Frontal cortex (tissue), 3 donors: ENCODE measurements at regions not wholly inside any gene's neighbourhood (a gene's known extent, or its start where the extent isn't known, plus 50 kb on each side); places are given as distances from the start of the nearest gene placed in this dataset.
A peak's percentile ranks its signal among the peaks of the same experiment; 100 is the strongest.

Experiments used
- DNase-seq, 2 donors: peaks; one replicate each; pipeline ENCODE4 v3.0.0; 2012; ENCODE audit warnings: low spot score in 2 of 2
- FAIRE-seq: peaks from 2 replicates; lab custom pipeline; 2012; peaks lifted over from hg19 to GRCh38; lab: Jason Lieb, UNC
- donor health status: control.
- donor health status: control.
- donor health status: control.

DNA sequence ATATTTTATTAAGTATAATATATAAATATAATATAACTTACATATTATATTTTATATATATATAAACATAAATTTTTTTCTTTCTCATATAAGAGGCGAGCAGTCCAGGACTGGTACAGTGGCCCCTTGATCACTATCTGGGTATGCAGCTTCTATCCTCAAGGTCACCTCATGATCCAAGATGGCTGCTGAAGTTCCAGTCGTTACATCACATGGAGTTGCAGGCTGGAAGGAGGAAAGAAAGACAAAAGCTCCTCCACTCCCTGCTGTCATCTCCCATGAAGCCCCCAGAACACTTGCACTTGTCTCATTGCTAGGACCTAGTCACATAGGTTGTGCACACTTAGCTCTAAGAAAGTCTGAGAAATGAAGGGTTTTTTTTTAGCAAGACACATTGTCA, 145.1 kb upstream of the SLC1A4 start:
- DNase-seq (no peak), FAIRE-seq (no peak)

- no peak for DNase-seq
- FAIRE-seq, result no peak
These were observed 143.8 kb upstream of the SLC1A4 start for GRCh38 chr2:64845273-64845905.

DNA sequence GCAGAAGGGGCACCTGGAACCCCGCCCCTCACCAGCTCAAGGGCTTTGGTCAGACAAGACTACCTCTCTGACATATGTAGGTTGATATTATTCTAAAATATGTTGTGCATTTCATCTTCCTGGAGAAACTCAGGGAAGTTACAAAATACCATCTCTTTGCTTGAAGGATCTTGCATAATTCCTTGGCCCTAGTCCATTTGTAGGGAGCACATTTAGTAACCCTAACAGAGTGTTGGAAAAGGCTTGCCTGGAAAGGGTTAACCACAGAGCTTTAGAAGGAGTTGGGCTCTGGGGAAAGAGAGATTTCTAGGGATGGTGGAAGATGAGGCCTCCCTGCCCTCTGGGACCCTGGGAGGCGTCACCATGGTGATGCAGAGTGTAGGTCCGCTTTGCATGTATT, 143.0 kb upstream of the SLC1A4 start:
- FAIRE-seq, result no peak
- no peak for DNase-seq

- no peak for DNase-seq
These were observed 141.3 kb upstream of the SLC1A4 start for GRCh38 chr2:64847930-64848329.

DNA sequence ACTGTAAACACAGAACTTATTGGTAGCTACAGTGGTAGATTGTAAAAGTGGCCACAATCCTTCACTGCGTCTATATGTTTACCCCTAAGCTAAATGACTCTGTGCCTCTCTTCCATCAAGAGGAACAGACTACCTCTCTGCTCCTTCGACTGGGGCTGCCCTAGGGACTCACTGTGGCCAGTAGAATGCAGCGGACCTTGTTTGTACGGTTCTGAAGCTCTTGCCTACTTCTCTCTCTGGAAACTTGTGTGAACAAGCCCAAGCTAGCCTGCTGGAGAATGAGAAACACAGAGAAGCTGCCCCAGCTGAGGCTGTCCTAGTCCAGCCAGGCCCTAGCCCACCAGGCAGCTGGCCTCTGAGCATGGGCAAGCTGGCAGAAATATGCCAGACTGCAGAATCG, 140.8 kb upstream of the SLC1A4 start:
- no peak for FAIRE-seq

More at GRCh38 chr2:64847930-64848329, 141.3 kb upstream of the SLC1A4 start:
- no peak for FAIRE-seq

DNA sequence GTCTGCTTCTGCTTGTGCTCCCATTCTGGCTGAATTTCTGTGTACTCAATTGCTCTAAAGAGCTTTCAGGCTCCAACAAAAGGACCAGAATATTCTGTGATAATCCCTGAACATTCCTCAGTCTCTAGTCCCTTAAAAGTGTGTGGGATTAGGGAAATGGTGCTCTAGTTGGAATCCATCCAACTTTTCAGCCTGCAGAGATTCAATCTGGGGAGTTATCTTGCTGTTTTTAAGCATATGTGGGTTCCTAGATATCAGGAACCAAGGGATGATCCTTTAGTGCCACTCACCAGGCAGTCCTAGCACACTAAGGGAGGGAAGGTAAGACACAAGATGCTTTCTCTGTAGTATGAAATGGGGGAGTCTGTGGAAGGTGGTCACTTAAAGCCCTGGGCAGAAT, 140.3 kb upstream of the SLC1A4 start:
- DNase-seq (no peak), FAIRE-seq (no peak)

More for the DNA sequence above, 140.8 kb upstream of the SLC1A4 start:
- DNase-seq, result no peak

DNA sequence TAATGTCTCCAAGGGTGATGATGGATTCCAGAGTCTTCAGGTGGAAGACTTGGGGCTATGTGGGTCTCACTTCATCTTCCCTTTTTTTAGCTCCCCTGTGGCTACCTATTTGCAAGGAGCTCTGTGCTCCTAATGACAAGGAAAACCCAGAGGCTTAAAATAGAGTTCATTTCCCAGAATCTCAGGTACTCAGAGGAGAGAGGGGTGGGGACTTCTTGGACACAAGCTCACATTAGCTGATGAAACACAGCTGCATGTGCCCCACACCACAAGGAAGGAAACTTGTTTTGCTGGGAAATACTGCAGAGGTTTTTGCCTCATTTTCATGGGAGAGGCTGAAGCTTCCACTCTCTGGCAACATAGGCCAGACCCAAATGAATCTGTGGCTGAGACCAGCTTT, 138.6 kb upstream of the SLC1A4 start:
- DNase-seq (no peak), FAIRE-seq (no peak)

GRCh38 chr2:64852771-64853241, 136.4 kb upstream of the SLC1A4 start:
- no peak for DNase-seq
- FAIRE-seq, result no peak

- FAIRE-seq, result no peak
These were observed 135.9 kb upstream of the SLC1A4 start for GRCh38 chr2:64853306-64853705.

DNA sequence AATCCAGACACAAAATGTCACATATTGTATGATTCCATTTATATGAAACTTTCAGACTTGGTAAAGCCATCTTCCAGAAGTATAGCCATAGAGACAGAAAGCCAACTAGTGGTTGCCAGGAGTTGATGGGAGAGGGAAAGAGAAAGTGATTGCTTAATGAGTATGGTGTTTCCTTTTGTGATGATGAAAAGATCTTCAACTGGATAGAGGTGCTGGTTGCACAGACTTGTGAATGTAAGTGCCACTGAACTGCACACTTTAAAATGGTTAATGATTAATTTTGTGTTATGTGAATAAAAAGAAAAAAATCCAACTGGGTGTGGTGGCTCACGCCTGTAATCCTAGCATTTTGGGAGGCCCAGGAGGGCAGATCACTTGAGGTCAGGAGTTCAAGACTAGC, 135.3 kb upstream of the SLC1A4 start:
- FAIRE-seq, result no peak
- no peak for DNase-seq

More at GRCh38 chr2:64853306-64853705, 135.9 kb upstream of the SLC1A4 start:
- no peak for DNase-seq

GRCh38 chr2:64854773-64855237, 134.4 kb upstream of the SLC1A4 start:
- DNase-seq, result no peak
- FAIRE-seq, result no peak

- FAIRE-seq (no peak), DNase-seq (peak; percentile 49 to 62)
These were observed 131.4 kb upstream of the SLC1A4 start for GRCh38 chr2:64857581-64858471.

DNA sequence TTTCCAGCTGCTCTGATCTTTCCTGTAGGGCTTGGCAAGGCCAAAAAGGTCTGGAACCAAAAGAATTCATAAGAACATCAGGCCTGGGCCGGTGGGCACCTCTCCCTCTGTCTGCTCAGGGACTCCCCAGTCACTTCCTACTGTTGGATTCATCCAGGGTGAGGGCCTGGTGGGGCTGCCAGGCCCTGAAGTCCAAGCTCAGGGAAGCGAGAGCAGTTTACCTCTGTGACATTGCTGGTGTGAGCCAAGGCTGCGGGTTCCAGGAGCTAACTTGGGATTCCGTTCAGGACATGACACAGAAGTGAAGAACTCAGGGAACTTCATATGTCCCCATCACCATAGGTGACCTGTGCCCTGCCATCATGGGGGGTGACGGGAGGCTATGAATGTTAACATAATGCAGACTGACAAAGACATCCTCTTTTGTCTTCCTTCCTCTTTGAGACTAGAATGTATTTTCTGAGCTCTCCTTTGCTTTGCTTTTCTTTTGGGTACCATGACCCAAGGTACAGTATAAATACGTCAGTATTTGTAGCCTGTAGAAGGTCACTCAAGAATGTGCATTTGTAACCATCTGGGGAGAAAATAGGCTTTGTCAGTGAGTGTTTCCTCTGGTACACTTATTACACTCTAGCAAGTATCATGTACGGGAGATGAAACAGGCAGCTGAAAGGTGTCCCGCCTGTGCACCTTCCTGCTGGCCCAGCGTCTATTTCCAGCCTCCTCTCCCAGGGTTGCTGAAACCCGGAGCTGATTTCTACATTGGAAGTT, 130.5 kb upstream of the SLC1A4 start:
- FAIRE-seq, result no peak
- no peak for DNase-seq

DNA sequence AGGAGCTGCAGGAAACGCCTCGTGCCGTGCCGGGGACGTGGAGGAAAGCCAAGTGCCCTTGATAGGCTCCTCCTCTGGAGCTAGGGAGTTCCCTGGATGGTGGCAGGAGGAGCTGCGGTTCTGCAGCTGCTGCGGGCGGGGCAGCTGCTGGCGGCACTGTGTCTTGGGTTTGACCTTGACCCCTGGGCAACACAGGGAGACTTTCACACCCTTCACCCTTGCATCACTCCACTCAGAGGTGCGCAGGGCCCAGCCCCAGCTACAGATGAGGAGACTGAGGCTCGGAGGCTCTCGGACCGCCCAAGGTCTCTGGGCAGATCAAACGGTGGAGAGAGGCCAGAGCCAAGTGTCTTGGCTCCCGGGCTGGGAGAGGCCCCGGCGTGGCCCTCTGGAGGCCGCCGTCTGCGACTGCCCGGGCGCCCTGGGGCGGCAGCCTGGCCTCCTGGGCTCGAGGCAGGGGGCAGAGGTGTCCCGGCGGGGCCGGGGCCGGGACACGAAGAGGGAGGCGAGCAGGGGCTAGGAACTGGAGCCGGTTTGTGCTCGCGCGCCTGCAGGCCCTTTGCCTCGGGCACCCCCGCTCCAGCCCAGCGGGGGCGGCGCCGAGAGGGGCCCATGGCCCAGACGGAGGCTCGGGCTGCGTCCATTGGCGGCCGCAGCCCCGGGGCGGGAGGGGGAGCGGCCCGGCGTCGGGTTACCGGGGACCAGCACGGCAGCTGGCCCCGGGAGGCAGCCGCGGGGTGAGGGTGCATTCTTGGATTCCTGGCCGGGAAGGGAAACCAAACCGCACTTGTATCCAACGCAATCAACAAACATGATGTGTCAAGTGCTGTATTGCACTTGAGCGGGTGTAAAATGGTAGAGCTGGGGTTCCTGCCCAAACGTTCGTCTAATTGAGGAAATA, 129.6 kb upstream of the SLC1A4 start:
- FAIRE-seq (no peak), DNase-seq (peak; percentile 67 to 74)

- DNase-seq (peak in 1 of 2 donors; percentile 31), FAIRE-seq (no peak)
These were observed 128.8 kb upstream of the SLC1A4 start for GRCh38 chr2:64860276-64860885.

DNA sequence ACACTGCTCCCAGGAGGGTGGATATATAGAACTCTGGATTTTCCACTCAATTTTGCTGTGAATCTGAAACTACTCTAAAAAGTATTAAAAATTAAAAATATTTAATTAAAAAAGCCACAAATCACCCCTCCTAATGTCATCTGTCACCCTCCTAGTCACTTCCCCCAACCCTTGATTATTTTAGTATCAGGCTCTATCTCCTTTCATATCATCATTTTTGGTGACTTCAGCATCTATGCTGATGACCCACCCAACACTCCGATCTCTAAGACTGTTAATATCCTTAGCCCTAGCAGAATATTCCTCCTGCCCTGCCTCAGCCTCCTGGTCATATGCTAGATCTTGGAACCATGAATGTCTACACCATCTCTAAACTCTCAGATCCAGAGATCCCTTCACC, 128.3 kb upstream of the SLC1A4 start:
- no peak for FAIRE-seq
- DNase-seq, result no peak

- FAIRE-seq, result no peak
- DNase-seq, result no peak
These were observed 127.5 kb upstream of the SLC1A4 start for GRCh38 chr2:64861452-64862397.

- no peak for FAIRE-seq
- DNase-seq, result no peak
These were observed 126.6 kb upstream of the SLC1A4 start for GRCh38 chr2:64862623-64863022.
